OCI-LY1 (cell line): ENCODE measurements at regions not wholly inside any gene's neighbourhood (a gene's known extent, or its start where the extent isn't known, plus 50 kb on each side); places are given as distances from the start of the nearest gene placed in this dataset.

Source experiments
- H2AFZ ChIP-seq: fragments of 200-600 bp; sonication (generic), shearing (Covaris generic); 2 replicates; pipeline ENCODE4 v1.6.0; 2014; ENCODE audit warnings: antibody characterized with exemption, mild to moderate bottlenecking, low read length
- H3F3A ChIP-seq: fragments of 200-600 bp; sonication (generic), shearing (Covaris generic); 2 replicates; pipeline ENCODE4 v1.6.0; 2014; ENCODE audit warnings: mild to moderate bottlenecking, antibody characterized with exemption, low read length, moderate library complexity; ENCODE audit not compliant: insufficient read depth
- H3K27ac ChIP-seq: fragments of 200-600 bp; sonication (generic); 2 replicates; pipeline ENCODE4 v1.5.1; 2014; ENCODE audit warnings: low read length, mixed run types, mild to moderate bottlenecking, low read depth; ENCODE audit not compliant: poor library complexity, severe bottlenecking
- H3K27me3 ChIP-seq: fragments of 200-600 bp; sonication (generic); 2 replicates; pipeline ENCODE4 v1.6.0; 2014; ENCODE audit warnings: antibody characterized with exemption, mild to moderate bottlenecking, low read length, moderate library complexity; ENCODE audit not compliant: insufficient read depth
- H3K36me3 ChIP-seq: fragments of 200-600 bp; sonication (generic); 2 replicates; pipeline ENCODE4 v1.6.1; 2014; ENCODE audit warnings: mild to moderate bottlenecking, antibody characterized with exemption, low read length, moderate library complexity, mixed read lengths; ENCODE audit not compliant: insufficient read depth
- H3K4me1 ChIP-seq: fragments of 200-600 bp; sonication (generic); 2 replicates; pipeline ENCODE4 v1.5.1; 2014; ENCODE audit warnings: mild to moderate bottlenecking, low read length, moderate library complexity; ENCODE audit not compliant: insufficient read depth, severe bottlenecking
- H3K4me2 ChIP-seq: fragments of 200-600 bp; sonication (generic), shearing (Covaris generic); 2 replicates; pipeline ENCODE4 v1.6.1; 2014; ENCODE audit warnings: low read length
- H3K4me3 ChIP-seq: fragments of 200-600 bp; sonication (generic); 2 replicates; pipeline ENCODE4 v1.5.1; 2014; ENCODE audit warnings: low read length, low read depth, mild to moderate bottlenecking, mixed read lengths; ENCODE audit not compliant: poor library complexity, severe bottlenecking
- H3K79me2 ChIP-seq: fragments of 200-600 bp; shearing (Covaris generic); 2 replicates; pipeline ENCODE4 v1.6.1; 2016; ENCODE audit warnings: mixed run types, low read length, mixed read lengths; ENCODE audit not compliant: insufficient read depth
- H3K9ac ChIP-seq: fragments of 200-600 bp; sonication (generic), shearing (Covaris generic); 2 replicates; pipeline ENCODE4 v1.6.1; 2014; ENCODE audit warnings: mild to moderate bottlenecking, low read length, mixed read lengths
- H3K9me2 ChIP-seq: fragments of 200-600 bp; sonication (generic), shearing (Covaris generic); 2 replicates; pipeline ENCODE4 v1.6.1; 2014; ENCODE audit warnings: low read depth, mild to moderate bottlenecking, low read length, mixed read lengths
- H3K9me3 ChIP-seq: fragments of 200-600 bp; shearing (Covaris generic); 2 replicates; pipeline ENCODE4 v1.6.1; 2014; ENCODE audit warnings: low read length, mixed read lengths
- H4K20me1 ChIP-seq: fragments of 200-600 bp; sonication (generic), shearing (Covaris generic); 2 replicates; pipeline ENCODE4 v1.6.0; 2016; ENCODE audit warnings: mild to moderate bottlenecking, low read length; ENCODE audit not compliant: insufficient read depth
- EZH2 ChIP-seq: fragments of 200-600 bp; sonication (generic), shearing (Covaris generic); IDR thresholded peaks from 2 replicates; pipeline ENCODE4 v1.8.0; 2017; ENCODE audit warnings: borderline replicate concordance, mixed run types, mild to moderate bottlenecking, antibody characterized with exemption, low read length, moderate library complexity, mixed read lengths
- TF ChIP-seq, protein P1 (sequence below): fragments of 200-600 bp; sonication (generic), shearing (Covaris generic); IDR thresholded peaks from 2 replicates; pipeline ENCODE4 v1.5.1; 2017; ENCODE audit warnings: mild to moderate bottlenecking, antibody characterized with exemption, low read length, moderate library complexity, mixed read lengths

DNA sequence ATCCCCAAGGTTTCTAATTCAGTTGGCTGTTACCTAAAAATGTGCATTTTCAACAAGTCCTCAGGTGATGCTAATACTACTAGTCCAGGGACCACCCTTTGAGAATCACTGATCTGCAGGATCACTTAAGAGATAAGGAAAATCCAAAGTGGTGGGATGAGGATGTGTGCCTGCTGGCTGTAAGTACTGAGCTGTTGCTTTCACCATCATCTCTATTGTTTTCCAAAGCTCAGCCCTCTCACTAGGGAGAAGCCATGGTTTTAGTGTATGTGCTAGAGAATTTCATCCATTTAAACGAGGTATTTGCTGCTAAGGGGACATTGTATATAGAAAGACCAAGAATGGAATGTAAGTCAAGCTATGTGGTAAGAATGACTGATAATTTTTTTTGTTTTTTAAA lies 202.3 kb downstream of the KIF21A start:
- Histone ChIP-seq H3K4me2 (no peak overlapping the region), H3K4me1 (no peaks in the 10 kb centered on the region), H3K9me2 (no peaks in the 10 kb centered on the region), H3K4me3 (no peak overlapping the region), H3K9ac (no peak overlapping the region), H3K79me2 (no peaks in the 10 kb centered on the region), H3K27ac (no peak overlapping the region), H4K20me1 (no peaks in the 10 kb centered on the region), H3K27me3 (no peaks in the 10 kb centered on the region), H2AFZ (no peak overlapping the region), H3K9me3 (no peaks in the 10 kb centered on the region), H3K36me3 (no peaks in the 10 kb centered on the region), H3F3A (no peaks in the 10 kb centered on the region)
- no peak for TF ChIP-seq EZH2
- TF ChIP-seq, protein P1, sequence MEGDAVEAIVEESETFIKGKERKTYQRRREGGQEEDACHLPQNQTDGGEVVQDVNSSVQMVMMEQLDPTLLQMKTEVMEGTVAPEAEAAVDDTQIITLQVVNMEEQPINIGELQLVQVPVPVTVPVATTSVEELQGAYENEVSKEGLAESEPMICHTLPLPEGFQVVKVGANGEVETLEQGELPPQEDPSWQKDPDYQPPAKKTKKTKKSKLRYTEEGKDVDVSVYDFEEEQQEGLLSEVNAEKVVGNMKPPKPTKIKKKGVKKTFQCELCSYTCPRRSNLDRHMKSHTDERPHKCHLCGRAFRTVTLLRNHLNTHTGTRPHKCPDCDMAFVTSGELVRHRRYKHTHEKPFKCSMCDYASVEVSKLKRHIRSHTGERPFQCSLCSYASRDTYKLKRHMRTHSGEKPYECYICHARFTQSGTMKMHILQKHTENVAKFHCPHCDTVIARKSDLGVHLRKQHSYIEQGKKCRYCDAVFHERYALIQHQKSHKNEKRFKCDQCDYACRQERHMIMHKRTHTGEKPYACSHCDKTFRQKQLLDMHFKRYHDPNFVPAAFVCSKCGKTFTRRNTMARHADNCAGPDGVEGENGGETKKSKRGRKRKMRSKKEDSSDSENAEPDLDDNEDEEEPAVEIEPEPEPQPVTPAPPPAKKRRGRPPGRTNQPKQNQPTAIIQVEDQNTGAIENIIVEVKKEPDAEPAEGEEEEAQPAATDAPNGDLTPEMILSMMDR: no peak

DNA sequence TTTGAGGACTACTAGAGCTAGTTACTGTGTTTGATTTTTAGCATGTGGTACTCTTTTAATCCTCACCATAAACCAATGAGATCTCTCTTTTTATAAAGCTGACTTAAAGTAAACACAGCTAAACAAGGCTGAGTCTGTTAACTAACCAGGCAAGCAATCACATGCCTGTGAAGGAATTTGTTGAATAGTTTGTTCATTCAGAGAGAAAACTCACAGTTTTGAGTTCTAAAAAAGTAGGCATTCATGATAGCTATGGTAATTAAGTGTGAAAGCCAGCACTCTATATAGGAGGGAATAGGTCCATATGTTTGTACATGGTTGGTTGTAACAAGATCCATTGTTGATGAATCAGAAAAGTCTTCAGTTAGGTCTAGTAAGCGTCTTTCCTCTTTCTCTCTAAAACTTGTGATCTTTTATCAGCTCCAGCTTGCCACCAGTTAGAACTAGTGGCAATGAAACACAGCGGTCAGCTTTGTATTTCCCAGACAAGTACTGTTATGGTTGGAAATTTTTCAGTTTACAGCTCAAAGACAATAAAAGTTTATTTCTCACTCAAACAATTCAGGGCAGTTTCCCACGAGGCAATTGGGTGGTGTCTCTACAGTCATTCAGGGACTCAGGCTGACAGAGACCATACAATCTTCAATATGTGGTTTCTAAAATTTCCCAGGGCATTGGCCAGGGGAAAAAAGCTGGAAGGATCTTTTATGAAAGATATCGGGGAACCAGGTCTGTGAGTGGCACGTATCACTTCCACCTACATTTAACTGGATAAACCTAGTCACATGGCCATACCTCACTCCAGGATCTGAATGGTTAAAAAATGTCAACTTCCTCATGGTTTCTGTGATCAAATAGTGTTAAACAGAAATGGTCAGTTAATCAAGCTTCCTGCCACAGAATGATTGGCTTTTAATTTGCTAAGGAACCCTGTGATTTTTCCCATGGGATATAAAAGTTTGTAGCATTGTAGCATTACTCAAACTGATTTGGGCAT lies 203.1 kb downstream of the KIF21A start:
- H3K4me3 ChIP-seq: no peak overlapping the region
- no peak overlapping the region for H3K27ac ChIP-seq
- no peaks in the 10 kb centered on the region for H3F3A ChIP-seq
- H2AFZ ChIP-seq: no peak overlapping the region
- no peaks in the 10 kb centered on the region for H3K36me3 ChIP-seq
- no peaks in the 10 kb centered on the region for H3K27me3 ChIP-seq
- H4K20me1 ChIP-seq: no peaks in the 10 kb centered on the region
- no peaks in the 10 kb centered on the region for H3K79me2 ChIP-seq
- TF ChIP-seq, protein P1: no peak
- TF ChIP-seq EZH2: no peak
- no peaks in the 10 kb centered on the region for H3K4me1 ChIP-seq
- H3K4me2 ChIP-seq: no peak overlapping the region
- H3K9ac ChIP-seq: no peak overlapping the region
- no peaks in the 10 kb centered on the region for H3K9me3 ChIP-seq
- H3K9me2 ChIP-seq: no peaks in the 10 kb centered on the region

DNA sequence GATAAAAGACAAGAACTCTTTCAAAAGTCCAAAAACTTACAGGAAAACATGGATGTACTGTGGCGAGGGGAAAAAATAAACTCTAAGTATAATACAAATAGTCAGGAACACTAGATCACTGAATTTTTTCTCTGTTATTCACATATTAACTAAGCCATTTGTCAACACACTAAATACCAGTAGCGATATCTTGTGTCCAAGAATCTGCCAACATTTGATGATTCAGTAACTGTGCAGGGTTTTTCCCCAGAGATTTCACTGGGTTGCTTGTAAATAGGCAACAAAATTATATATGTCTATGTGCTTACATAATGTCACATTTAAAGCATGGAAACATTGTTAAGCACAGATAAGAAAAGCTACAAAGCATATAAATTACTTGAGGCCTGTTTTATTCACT lies 205.9 kb downstream of the KIF21A start:
- no peaks in the 10 kb centered on the region for H3F3A ChIP-seq
- H3K36me3 ChIP-seq: no peaks in the 10 kb centered on the region
- no peak overlapping the region for H2AFZ ChIP-seq

More for the DNA sequence above, 205.9 kb downstream of the KIF21A start:
- H3K79me2 ChIP-seq: no peaks in the 10 kb centered on the region
- no peak overlapping the region for H3K4me2 ChIP-seq
- no peak overlapping the region for H3K27ac ChIP-seq
- H3K4me3 ChIP-seq: no peak overlapping the region
- H3K9me2 ChIP-seq: no peaks in the 10 kb centered on the region
- H3K9me3 ChIP-seq: no peaks in the 10 kb centered on the region
- H3K4me1 ChIP-seq: no peaks in the 10 kb centered on the region
- H4K20me1 ChIP-seq: no peaks in the 10 kb centered on the region
- H3K27me3 ChIP-seq: no peaks in the 10 kb centered on the region
- no peak overlapping the region for H3K9ac ChIP-seq
- TF ChIP-seq, protein P1: no peak
- no peak for TF ChIP-seq EZH2
